Fibroblast of mammary gland (primary cell): ENCODE measurements at regions not wholly inside any gene's neighbourhood (a gene's known extent, or its start where the extent isn't known, plus 50 kb on each side); places are given as distances from the start of the nearest gene placed in this dataset.

Experiments
- DNase-seq: peaks from one replicate; pipeline ENCODE4 v3.0.0-alpha.2; 2010; ENCODE audit warnings: low read depth
- H3K4me3 ChIP-seq: 2 replicates; pipeline ENCODE4 v1.5.1; 2011; ENCODE audit warnings: low read depth, mild to moderate bottlenecking, low read length, moderate library complexity; ENCODE audit not compliant: control insufficient read depth
- CTCF ChIP-seq: conservative IDR thresholded peaks from 2 replicates; pipeline ENCODE4 v1.5.1; 2011; ENCODE audit warnings: low read depth, low read length, inconsistent platforms; ENCODE audit not compliant: control insufficient read depth, insufficient read depth

GRCh38 chr18:44625386-44625785 lies 55.3 kb upstream of the SETBP1 start:
- no peak overlapping the region for H3K4me3 ChIP-seq
- TF ChIP-seq CTCF, result no peak
- no peak for DNase-seq

- no peak for TF ChIP-seq CTCF
- no peak overlapping the region for H3K4me3 ChIP-seq
- DNase-seq, result no peak
These were observed 54.5 kb upstream of the SETBP1 start for GRCh38 chr18:44626236-44626635.

GRCh38 chr18:44626807-44627206 lies 53.9 kb upstream of the SETBP1 start:
- no peak overlapping the region for H3K4me3 ChIP-seq
- no peak for TF ChIP-seq CTCF
- DNase-seq, result peak; percentile 22

GRCh38 chr18:44627280-44627679 lies 53.4 kb upstream of the SETBP1 start:
- TF ChIP-seq CTCF, result no peak
- no peak overlapping the region for H3K4me3 ChIP-seq
- peak; percentile 69 for DNase-seq

GRCh38 chr18:44629406-44629805 lies 51.3 kb upstream of the SETBP1 start:
- DNase-seq, result no peak
- H3K4me3 ChIP-seq, result no peak overlapping the region
- no peak for TF ChIP-seq CTCF

GRCh38 chr18:44630118-44630517 lies 50.6 kb upstream of the SETBP1 start:
- no peak for DNase-seq
- H3K4me3 ChIP-seq, result no peak overlapping the region
- no peak for TF ChIP-seq CTCF
